HTR-8/SVneo (cell line): ENCODE measurements at regions not wholly inside any gene's neighbourhood (a gene's known extent, or its start where the extent isn't known, plus 50 kb on each side); places are given as distances from the start of the nearest gene placed in this dataset.
"Not testable (repeated sequence)": the region's sequence is repeated elsewhere in the genome, so short reads cannot be mapped to it uniquely, and the experiment has no call there.

ENCODE experiments used
- DNase-seq: peaks from one replicate; pipeline ENCODE4 v3.0.0; 2011; ENCODE audit warnings: low spot score, mixed read lengths; ENCODE audit not compliant: insufficient read length
- FAIRE-seq: peaks from 2 replicates; lab custom pipeline; 2011; peaks lifted over from hg19 to GRCh38; lab: Jason Lieb, UNC

DNA sequence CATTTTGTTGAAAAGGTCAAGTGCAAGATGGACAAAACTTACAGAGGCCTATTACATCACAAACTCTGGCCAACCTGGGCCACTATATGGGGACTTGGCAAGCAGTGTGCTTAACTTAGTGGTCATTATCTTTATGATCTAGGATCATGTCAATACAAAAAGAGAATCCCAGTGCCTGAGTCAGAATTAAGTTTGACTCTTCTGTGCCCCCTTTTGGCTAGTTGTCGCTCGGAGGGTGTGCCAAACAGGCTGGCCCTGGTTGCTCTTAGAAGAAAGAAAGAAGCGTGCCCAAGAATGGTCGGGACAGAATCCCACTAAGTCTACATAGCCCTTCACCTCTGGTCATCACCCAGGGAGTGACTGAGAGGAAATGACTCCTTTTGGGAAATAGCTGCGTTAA, 100.1 kb downstream of the EIF4E start:
- DNase-seq, result no peak
- no peak for FAIRE-seq

- DNase-seq, result no peak
- FAIRE-seq, result no peak
These were observed 101.3 kb downstream of the EIF4E start for GRCh38 chr4:98827661-98828060.

DNA sequence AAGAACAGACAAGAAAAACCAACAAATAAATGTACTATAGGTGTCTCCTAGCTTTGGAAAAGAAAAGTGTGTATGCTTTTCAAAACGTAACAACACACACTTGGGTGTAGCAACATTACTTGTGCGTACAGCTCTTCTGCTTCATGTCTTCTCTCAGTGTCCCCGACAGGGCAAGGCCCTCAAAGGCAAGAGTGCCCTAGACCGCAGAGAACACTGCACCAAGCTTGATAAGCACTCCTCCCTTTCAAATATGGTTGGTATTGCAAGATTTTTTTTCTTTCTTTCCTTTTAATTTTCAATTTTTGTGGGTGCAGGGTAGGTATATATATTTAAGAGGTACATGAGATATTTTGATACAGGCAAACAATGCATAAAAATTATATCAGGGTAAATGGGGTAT, 106.8 kb downstream of the EIF4E start:
- no peak for DNase-seq
- FAIRE-seq, result no peak

DNA sequence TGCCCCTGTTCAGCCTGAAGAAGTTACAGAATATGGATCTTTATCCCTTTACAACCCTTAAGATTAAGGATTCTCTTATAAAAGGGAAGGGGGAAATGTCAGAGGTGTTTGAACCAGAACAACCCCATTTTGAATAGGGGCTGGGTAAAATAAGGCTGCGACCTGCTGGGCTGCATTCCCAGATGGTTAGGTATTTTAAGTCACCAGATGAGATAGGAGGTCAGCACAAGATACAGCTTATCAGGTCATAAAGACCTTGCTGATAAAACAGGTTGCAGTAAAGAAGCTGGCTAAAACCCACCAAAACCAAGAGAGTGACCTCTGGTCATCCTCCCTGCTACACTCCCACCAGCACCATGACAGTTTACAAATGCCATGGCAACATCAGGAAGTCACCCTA, 110.8 kb downstream of the EIF4E start:
- not testable (repeated sequence) for FAIRE-seq, DNase-seq

- FAIRE-seq, result no peak
- DNase-seq, result no peak
These were observed 112.1 kb downstream of the EIF4E start for GRCh38 chr4:98816816-98817215.

DNA sequence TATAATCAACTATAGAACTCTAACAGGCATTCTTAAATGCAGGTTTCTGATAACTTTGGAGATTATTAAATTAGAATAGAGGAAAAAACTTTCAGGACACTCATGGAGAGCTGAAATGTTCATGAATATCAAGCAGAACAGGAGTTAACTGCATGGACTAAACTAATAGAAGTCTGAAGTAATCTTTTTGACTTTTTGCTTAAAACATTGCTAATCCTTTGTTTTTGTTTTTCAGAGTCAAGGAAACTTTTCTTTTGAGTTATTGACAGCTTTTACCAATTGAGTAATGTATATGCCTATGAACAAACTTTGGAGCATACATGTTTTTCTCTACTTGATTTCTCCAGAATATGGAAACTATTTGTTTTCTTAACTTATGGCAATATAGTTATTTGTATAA, 112.5 kb downstream of the EIF4E start:
- FAIRE-seq, result no peak

GRCh38 chr4:98804403-98804802, 124.5 kb downstream of the EIF4E start:
- no peak for FAIRE-seq

More for the DNA sequence above, 112.5 kb downstream of the EIF4E start:
- DNase-seq, result no peak

GRCh38 chr4:98803251-98803650, 125.7 kb downstream of the EIF4E start:
- FAIRE-seq (no peak), DNase-seq (no peak)

More at GRCh38 chr4:98804403-98804802, 124.5 kb downstream of the EIF4E start:
- DNase-seq, result no peak

DNA sequence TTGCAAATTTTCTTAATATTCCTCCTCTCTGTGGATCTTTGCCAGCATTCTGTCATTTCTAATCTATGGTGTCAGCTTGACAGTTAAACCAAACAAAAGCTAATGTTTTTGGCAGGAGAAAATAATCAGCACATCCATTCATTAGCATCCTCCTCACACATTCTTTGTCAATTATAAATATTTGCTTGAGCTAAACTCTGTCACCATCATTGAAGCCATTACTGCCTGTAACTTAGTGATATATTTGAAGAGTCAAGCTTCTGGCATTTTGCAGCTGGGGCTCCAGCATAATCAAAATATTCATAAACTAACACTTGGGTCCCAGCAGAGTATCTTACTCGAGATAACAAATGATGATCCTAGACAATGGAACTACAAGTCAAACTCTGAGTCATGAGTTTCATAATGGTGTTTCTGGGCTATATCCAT, 126.1 kb downstream of the EIF4E start:
- FAIRE-seq, result no peak
- no peak for DNase-seq

GRCh38 chr4:98801259-98801725, 127.6 kb downstream of the EIF4E start:
- FAIRE-seq, result no peak

DNA sequence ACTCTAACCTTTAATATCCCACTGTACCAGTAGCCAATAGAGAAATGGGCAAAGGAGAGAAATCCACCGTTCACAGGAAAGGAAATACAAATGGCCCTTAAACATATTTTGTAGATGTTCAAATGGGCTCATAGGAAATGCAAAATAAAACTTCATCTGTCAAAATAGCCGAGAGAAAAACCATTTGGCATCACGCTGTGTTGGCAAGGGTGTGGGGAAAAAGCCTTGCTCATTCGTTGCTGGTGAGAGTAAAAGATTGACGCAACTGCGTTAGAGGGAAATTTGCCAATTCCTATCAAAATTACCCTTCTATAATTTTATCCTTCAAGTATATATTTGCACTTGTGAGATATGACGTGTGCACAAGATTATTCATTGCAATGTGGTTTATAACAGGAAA, 131.9 kb downstream of the EIF4E start:
- FAIRE-seq, result no peak
- no peak for DNase-seq

More at GRCh38 chr4:98801259-98801725, 127.6 kb downstream of the EIF4E start:
- DNase-seq, result no peak

- DNase-seq, result no peak
- FAIRE-seq, result no peak
These were observed 134.2 kb downstream of the EIF4E start for GRCh38 chr4:98794565-98795205.

GRCh38 chr4:98793658-98794057, 135.2 kb upstream of the TSPAN5 start:
- no peak for FAIRE-seq
- DNase-seq, result no peak

DNA sequence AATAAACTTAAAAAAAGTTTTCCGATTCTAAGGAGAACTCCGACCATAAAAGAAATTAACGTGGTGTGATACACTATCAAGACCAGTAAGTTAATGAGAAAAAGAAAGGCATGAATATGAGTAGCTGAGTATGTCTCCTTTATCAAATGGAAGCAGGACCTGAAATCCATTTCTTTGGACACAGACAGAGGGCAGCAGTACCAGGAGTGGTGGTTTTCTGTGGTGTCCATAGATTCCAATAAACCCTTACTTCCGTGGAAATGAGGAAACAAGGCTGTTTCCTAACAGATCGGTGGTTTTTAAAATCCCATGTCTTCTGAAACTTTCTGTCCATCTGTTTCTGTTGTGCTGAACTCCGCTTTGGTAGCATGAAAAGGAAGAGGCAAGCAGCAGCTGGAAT, 128.5 kb upstream of the TSPAN5 start:
- DNase-seq (peak; percentile 3), FAIRE-seq (no peak)

- no peak for FAIRE-seq
These were observed 126.7 kb upstream of the TSPAN5 start for GRCh38 chr4:98784947-98785706.

GRCh38 chr4:98781641-98782357, 123.4 kb upstream of the TSPAN5 start:
- FAIRE-seq, result no peak
- no peak for DNase-seq

More at GRCh38 chr4:98784947-98785706, 126.7 kb upstream of the TSPAN5 start:
- no peak for DNase-seq

DNA sequence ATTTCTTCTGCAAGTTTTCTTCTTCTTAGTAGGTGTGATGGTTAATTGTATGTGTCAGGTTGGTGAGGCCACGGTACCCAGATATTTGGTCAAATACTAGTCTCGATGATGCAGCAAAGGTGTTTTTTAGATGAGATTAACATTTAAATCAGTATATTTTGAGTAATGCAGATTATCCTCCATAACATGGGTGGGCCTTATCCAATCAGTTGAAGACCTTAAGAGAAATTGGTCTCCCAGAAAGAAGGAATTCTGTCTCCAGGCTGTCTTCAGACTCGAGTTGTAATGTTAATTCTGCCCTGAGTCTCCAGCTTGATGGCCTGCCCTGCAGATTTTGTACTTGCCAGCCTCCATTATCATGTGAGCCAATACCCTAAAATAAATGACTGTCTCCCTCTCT, 122.5 kb upstream of the TSPAN5 start:
- FAIRE-seq (no peak), DNase-seq (no peak)

DNA sequence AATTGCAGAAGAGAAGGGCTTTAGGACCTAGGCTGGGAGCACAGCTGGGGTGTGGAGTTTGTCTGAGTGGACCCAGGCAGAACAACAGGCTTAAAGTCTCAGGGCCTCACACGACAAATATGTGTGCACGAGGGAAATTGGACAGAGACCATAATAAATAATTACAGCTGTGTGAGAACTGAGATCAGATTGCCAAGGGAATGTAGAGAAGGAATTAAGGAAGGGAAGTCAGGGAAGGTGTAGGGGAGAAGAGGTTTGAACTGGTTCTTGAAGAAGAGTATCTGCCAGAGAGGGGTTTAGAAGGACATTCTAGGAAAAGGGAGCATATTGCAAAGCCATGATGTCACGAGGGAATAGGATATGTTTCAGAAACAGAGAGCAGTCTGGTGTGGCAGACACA, 120.7 kb upstream of the TSPAN5 start:
- DNase-seq (no peak), FAIRE-seq (no peak)

DNA sequence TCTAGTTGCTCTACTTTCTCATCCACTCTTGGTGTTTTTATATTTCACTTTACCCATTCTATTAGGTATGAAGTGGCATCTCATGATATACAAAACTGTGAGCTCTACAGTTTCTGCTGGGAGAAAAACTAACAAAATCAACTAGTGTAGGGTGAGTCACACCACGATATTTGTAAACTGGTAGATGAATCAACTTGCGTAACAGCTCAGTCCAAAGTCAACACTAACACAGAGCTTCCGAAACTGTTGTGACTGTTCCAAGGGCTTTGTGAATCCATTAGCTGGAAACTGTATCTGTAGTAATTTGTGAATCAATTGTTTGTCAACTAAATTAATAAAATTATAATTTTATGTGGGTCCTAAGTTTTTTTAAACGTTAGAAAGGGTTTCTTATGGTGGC, 119.8 kb upstream of the TSPAN5 start:
- no peak for FAIRE-seq
- DNase-seq, result peak; percentile 12

- DNase-seq (no peak), FAIRE-seq (no peak)
These were observed 117.3 kb upstream of the TSPAN5 start for GRCh38 chr4:98775672-98776071.

DNA sequence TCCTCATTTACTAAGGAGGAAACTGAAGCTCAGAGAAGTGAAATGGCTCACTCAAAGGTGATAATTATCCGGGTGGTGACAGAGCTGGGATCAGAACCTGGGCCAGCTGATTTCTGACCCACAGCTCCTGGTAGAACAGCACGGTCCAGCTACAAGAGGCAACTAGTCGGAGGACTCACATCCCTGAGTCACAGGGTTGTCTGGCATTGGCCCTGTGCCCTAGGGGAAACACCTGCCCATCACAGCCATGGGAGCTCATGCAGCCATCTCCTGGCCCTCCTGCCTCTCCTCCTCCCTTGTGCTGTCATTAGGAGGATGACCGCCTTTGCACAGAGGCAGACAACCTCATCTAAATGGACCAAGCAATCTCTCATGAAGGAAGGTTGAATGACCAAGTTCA, 115.2 kb upstream of the TSPAN5 start:
- DNase-seq (no peak), FAIRE-seq (no peak)
